Stromal cell of bone marrow (primary cell): ENCODE measurements at regions not wholly inside any gene's neighbourhood (a gene's known extent, or its start where the extent isn't known, plus 50 kb on each side); places are given as distances from the start of the nearest gene placed in this dataset.
"Not testable (repeated sequence)": the region's sequence is repeated elsewhere in the genome, so short reads cannot be mapped to it uniquely, and the experiment has no call there.

ENCODE experiments used
- DNase-seq: peaks from one replicate; pipeline ENCODE4 v3.0.0-alpha.2; 2012; ENCODE audit warnings: low read depth

DNA sequence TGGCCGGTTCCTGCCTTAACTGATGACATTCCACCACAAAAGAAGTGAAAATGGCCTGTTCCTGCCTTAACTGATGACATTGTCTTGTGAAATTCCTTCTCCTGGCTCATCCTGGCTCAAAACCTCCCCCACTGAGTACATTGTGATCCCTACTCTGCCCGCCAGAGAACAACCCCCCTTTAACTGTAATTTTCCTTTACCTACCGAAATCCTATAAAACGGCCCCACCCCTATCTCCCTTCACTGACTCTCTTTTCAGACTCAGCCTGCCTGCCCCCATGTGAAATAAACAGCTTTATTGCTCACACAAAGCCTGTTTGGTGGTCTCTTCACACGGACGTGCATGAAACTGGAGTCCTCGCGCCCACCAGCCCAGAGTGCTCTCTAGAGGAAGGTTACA is 166.5 kb downstream of the ADRA2C start:
- not testable (repeated sequence) for DNase-seq

- DNase-seq, result not testable (repeated sequence)
Observed at GRCh38 chr4:3935406-3935805, 169.2 kb downstream of the ADRA2C start.

DNA sequence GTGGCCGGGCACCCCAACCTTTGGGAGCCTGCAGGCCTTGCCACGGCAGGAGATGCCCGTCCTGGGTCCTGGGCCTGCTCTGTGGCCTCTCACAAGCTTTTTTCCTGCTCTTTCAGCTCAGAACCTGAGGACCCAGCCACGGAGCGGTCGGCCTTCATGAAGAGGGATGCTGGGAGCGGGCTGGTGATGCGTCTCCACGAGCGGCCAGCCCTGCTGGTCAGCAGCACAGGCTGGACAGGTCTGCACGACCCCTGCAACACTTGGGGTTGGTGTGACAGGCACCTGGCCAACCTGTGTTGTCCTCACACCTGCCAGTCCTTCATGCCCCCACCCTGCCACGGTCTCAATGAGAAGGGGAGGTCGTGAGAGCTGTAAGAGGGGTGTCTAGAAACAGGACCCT is 170.0 kb downstream of the ADRA2C start:
- no peak for DNase-seq

DNA sequence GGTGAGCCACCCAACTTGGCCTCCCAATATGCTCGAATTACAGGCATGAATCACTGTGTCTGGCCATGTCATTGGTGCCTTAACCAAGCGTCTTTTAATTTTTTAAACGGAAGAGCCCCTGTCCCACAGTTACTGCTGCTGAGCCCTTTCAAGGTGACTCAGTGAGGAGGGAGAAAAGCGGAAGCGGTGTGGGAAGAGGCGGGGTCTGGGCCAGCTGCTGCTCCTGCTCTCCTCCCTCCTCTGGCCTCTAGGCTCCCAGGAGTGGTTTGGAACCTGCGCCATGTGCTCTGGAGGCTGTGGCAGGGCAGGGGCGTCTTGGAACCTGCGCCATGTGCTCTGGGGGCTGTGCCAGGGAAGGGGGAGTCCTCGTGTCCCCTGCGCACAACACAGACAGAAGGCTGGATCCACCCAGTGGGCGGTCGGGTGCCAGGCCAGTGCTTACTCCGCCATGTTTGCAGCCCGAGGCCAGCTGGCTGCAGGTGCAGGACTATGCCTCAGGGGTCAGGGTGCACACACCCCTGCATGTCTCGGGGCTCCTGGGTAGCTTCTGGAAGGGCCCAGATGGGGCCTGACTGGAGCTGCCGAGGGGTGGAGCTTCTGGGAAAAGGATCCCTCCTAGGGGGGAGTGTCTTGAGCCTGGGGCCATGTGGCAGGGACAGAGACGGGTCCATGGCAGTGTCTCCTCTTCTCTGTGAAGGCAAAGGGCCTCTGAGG is 171.8 kb downstream of the ADRA2C start:
- DNase-seq, result not testable (repeated sequence)

DNA sequence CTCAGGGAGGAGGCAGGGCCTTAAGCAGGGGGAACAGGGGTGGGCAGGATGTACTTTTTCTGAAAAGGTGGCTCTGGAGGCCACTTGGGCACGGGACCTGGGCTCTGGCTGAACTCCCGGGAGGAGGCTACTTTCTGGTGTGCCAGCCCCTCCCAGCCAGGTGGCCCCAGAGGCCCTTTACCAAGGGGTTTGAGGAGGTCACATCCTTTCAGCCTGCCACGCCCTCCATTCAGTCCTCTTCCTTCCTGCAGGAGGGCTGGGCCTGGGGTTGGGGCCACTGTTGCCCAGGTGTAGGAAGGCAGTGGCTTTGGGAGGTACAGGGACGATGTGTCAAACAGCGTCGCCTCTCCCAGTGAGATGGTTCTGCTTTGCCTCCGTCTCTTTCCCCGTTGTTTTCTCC is 172.5 kb downstream of the ADRA2C start:
- DNase-seq, result not testable (repeated sequence)

- DNase-seq, result peak; percentile 31
Observed at GRCh38 chr4:3939954-3940591, 173.9 kb downstream of the ADRA2C start.

- not testable (repeated sequence) for DNase-seq
Observed at GRCh38 chr4:3941735-3942522, 175.7 kb downstream of the ADRA2C start.

GRCh38 chr4:3942569-3942971 is 176.4 kb downstream of the ADRA2C start:
- DNase-seq, result peak; percentile 21

GRCh38 chr4:3943051-3943450 is 176.9 kb downstream of the ADRA2C start:
- DNase-seq, result peak; percentile 31

- DNase-seq, result no peak
Observed at GRCh38 chr4:3945511-3946290, 179.5 kb downstream of the ADRA2C start.

DNA sequence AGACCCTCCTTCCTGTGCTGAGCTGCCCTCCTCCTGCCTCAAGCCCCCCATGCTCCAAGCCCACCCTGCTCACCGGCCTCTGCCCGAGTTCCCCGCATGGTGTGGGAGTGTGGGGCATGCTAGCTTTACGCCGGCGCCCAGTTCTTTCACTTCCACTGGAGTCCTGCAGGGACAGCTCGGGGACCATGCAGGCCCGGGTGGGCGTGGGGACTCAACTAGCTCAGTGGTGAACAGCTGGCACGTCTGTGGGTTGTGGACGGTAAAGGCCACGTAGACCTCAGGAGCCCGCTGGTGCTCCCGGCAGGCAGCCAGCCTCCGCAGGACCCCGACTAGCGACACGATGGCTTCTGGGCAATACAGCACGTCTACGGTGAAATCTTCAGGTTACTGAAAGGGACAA is 180.4 kb downstream of the ADRA2C start:
- DNase-seq, result not testable (repeated sequence)

- DNase-seq, result not testable (repeated sequence)
Observed at GRCh38 chr4:3947761-3948160, 181.6 kb downstream of the ADRA2C start.

GRCh38 chr4:3948210-3948609 is 182.0 kb downstream of the ADRA2C start:
- DNase-seq, result not testable (repeated sequence)

- DNase-seq, result peak; percentile 29
Observed at GRCh38 chr4:3949916-3950315, 183.7 kb downstream of the ADRA2C start.

- DNase-seq, result not testable (repeated sequence)
Observed at GRCh38 chr4:3952443-3953139, 186.4 kb downstream of the ADRA2C start.

GRCh38 chr4:3953140-3953489 is 186.9 kb downstream of the ADRA2C start:
- not testable (repeated sequence) for DNase-seq

DNA sequence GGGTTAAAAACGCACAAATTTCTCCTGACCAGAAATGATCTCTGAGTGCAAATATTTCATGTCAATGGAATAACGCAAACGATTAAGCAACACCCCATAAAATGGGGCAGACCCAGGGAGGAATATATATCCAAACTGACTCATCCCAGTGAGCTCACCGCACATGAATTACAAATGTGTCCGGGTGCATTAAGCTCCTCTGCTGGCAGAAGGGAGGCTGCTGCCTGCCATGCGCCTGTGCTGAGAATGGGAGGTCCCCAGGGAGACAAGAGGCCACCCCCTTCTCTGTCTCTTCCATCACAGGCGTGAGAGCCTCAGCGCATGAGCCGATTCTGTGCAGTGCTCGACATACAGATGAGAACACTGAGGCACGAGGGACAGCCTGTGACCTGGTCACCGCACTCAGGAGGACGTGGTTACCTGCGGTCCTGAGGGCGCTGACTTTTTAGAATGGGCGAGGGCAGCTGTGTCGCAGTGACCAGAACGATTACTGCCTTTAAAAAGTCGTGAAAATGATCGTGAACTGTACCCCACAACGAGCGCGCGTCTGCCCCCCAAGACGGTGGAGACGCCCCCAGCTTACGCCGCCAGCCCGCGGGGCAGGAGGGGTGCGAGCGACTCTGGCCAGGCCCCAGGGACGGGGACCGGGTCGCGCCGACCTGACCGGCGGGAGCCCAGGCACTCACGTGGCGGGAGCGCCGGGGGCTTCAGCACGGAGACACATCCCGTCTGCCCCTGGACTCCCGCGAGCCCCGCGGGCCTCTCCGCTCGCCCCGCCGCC is 188.5 kb downstream of the ADRA2C start:
- peak; percentile 90 for DNase-seq

GRCh38 chr4:3955321-3956164 is 189.4 kb downstream of the ADRA2C start:
- DNase-seq, result peak; percentile 95

DNA sequence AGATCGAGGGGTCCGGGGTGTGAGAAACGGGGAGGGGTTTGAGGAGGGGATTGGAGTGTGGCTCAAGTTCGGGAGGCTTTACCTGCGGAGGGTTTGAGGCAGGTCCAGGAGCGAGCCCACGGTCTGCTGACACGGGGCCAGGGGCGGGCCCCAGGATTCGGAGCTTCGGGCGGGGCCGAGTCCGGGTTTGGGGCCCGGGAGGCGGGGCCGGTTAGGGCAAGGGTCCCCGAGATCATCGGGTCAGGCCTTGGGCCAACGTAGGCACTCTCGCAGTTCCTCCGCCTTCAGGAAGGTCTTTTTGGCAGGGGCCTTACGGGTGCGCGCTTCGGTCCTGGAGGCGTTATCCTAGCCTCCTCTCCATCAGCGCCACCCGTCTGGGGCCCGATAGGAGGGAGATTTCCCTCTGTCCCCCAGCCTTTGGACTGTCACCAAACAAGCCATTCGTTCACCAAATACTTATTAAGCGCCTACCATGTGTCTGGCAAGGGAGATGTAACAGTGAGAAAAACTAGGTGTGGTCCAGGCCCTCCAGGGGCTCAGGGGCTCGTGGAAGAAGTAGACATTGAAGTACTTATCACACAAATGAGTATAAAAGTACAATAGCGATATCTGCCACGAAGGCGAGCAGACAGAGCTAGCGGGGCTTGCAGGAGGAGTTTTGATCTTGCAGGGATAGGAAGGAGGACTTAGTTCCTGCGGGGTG is 190.1 kb downstream of the ADRA2C start:
- DNase-seq, result not testable (repeated sequence)
